IPS-20b (cell line): ENCODE measurements at regions not wholly inside any gene's neighbourhood (a gene's known extent, or its start where the extent isn't known, plus 50 kb on each side); places are given as distances from the start of the nearest gene placed in this dataset.

Experiments
- H3K27ac ChIP-seq: one replicate; pipeline ENCODE4 v1.5.1; 2013; ENCODE audit warnings: low read length
- H3K27me3 ChIP-seq: 2 replicates; pipeline ENCODE4 v1.6.1; 2013; ENCODE audit warnings: mild to moderate bottlenecking, low read length, inconsistent platforms; ENCODE audit not compliant: insufficient read depth
- H3K36me3 ChIP-seq: 2 replicates; pipeline ENCODE4 v1.6.1; 2013; ENCODE audit warnings: low read depth, mild to moderate bottlenecking, inconsistent platforms, low read length, moderate library complexity; ENCODE audit not compliant: insufficient read depth
- H3K4me1 ChIP-seq: 2 replicates; pipeline ENCODE4 v1.6.1; 2013; ENCODE audit warnings: mild to moderate bottlenecking, control low read depth, inconsistent platforms, low read length, moderate library complexity; ENCODE audit not compliant: insufficient read depth
- H3K4me3 ChIP-seq: 2 replicates; pipeline ENCODE4 v1.5.1; 2013; ENCODE audit warnings: mild to moderate bottlenecking, low read length, inconsistent platforms
- H3K9ac ChIP-seq: 2 replicates; pipeline ENCODE4 v1.6.1; 2013; ENCODE audit warnings: low read depth, mild to moderate bottlenecking, inconsistent platforms, low read length, moderate library complexity
- H3K9me3 ChIP-seq: 2 replicates; pipeline ENCODE4 v1.6.1; 2013; ENCODE audit warnings: mild to moderate bottlenecking, low read depth, low read length, inconsistent platforms; ENCODE audit not compliant: insufficient read depth

- H3K36me3 ChIP-seq: no peaks in the 10 kb centered on the region
- 0 out of 2 replicates have a peak, but pooled peaks cover 4% of the 10 kb centered on the region for H3K4me1 ChIP-seq
- H3K9ac ChIP-seq: no peak overlapping the region
- no peak overlapping the region for H3K4me3 ChIP-seq
- no peaks in the 10 kb centered on the region for H3K9me3 ChIP-seq
- no peak overlapping the region for H3K27ac ChIP-seq
- H3K27me3 ChIP-seq: no peaks in the 10 kb centered on the region
Measured at GRCh38 chr3:176595307-176595706, 602.0 kb downstream of the TBL1XR1 start.

- H3K27ac ChIP-seq: no peak overlapping the region
- H3K9me3 ChIP-seq: no peaks in the 10 kb centered on the region
- no peak overlapping the region for H3K9ac ChIP-seq
- H3K27me3 ChIP-seq: no peaks in the 10 kb centered on the region
- H3K4me1 ChIP-seq: 0 out of 2 replicates have a peak, but pooled peaks cover 4% of the 10 kb centered on the region
- H3K36me3 ChIP-seq: no peaks in the 10 kb centered on the region
- no peak overlapping the region for H3K4me3 ChIP-seq
Measured at GRCh38 chr3:176590722-176591121, 606.6 kb downstream of the TBL1XR1 start.

GRCh38 chr3:176587089-176587488, 610.2 kb downstream of the TBL1XR1 start:
- Histone ChIP-seq H3K27ac (no peak overlapping the region), H3K4me1 (no peaks in the 10 kb centered on the region), H3K27me3 (no peaks in the 10 kb centered on the region), H3K4me3 (no peak overlapping the region), H3K9ac (no peak overlapping the region), H3K9me3 (no peaks in the 10 kb centered on the region), H3K36me3 (no peaks in the 10 kb centered on the region)

GRCh38 chr3:176584413-176585176, 612.7 kb downstream of the TBL1XR1 start:
- no peaks in the 10 kb centered on the region for H3K27me3 ChIP-seq
- no peak overlapping the region for H3K4me3 ChIP-seq
- no peaks in the 10 kb centered on the region for H3K4me1 ChIP-seq
- H3K36me3 ChIP-seq: no peaks in the 10 kb centered on the region
- no peak overlapping the region for H3K27ac ChIP-seq
- H3K9me3 ChIP-seq: no peaks in the 10 kb centered on the region
- H3K9ac ChIP-seq: no peak overlapping the region

GRCh38 chr3:176583956-176584355, 613.3 kb downstream of the TBL1XR1 start:
- no peak overlapping the region for H3K4me3 ChIP-seq
- no peaks in the 10 kb centered on the region for H3K36me3 ChIP-seq
- no peak overlapping the region for H3K27ac ChIP-seq
- no peaks in the 10 kb centered on the region for H3K27me3 ChIP-seq
- H3K4me1 ChIP-seq: no peaks in the 10 kb centered on the region
- no peaks in the 10 kb centered on the region for H3K9me3 ChIP-seq
- no peak overlapping the region for H3K9ac ChIP-seq

- Histone ChIP-seq H3K4me1 (peaks cover 9% of the 10 kb centered on the region; the same call in 1 of the 2 replicates), H3K9me3 (no peaks in the 10 kb centered on the region), H3K4me3 (no peak overlapping the region), H3K9ac (no peak overlapping the region), H3K27me3 (no peaks in the 10 kb centered on the region), H3K27ac (no peak overlapping the region), H3K36me3 (no peaks in the 10 kb centered on the region)
Measured at GRCh38 chr3:176581589-176581988, 615.7 kb downstream of the TBL1XR1 start.

- Histone ChIP-seq H3K27ac (no peak overlapping the region), H3K9ac (no peak overlapping the region), H3K4me3 (no peak overlapping the region), H3K4me1 (peaks cover 9% of the 10 kb centered on the region; the same call in 1 of the 2 replicates), H3K36me3 (no peaks in the 10 kb centered on the region), H3K27me3 (no peaks in the 10 kb centered on the region), H3K9me3 (no peaks in the 10 kb centered on the region)
Measured at GRCh38 chr3:176579711-176580185, 617.5 kb downstream of the TBL1XR1 start.

- Histone ChIP-seq H3K9ac (no peak overlapping the region), H3K27me3 (no peaks in the 10 kb centered on the region), H3K36me3 (no peaks in the 10 kb centered on the region), H3K9me3 (no peaks in the 10 kb centered on the region), H3K27ac (no peak overlapping the region), H3K4me3 (no peak overlapping the region), H3K4me1 (peaks cover 9% of the 10 kb centered on the region; the same call in 1 of the 2 replicates)
Measured at GRCh38 chr3:176578316-176578715, 619.0 kb downstream of the TBL1XR1 start.

- Histone ChIP-seq H3K9ac (no peak overlapping the region), H3K27me3 (no peaks in the 10 kb centered on the region), H3K9me3 (no peaks in the 10 kb centered on the region), H3K4me1 (peaks cover 9% of the 10 kb centered on the region; the same call in 1 of the 2 replicates), H3K4me3 (no peak overlapping the region), H3K36me3 (no peaks in the 10 kb centered on the region), H3K27ac (no peak overlapping the region)
Measured at GRCh38 chr3:176577447-176577846, 619.8 kb downstream of the TBL1XR1 start.

GRCh38 chr3:176574786-176575185, 622.5 kb downstream of the TBL1XR1 start:
- H3K4me1 ChIP-seq: peaks cover 9% of the 10 kb centered on the region; the same call in 1 of the 2 replicates
- H3K9ac ChIP-seq: no peak overlapping the region
- no peak overlapping the region for H3K27ac ChIP-seq
- H3K9me3 ChIP-seq: no peaks in the 10 kb centered on the region
- H3K36me3 ChIP-seq: no peaks in the 10 kb centered on the region
- no peak overlapping the region for H3K4me3 ChIP-seq
- H3K27me3 ChIP-seq: no peaks in the 10 kb centered on the region

GRCh38 chr3:176571926-176572325, 625.4 kb downstream of the TBL1XR1 start:
- Histone ChIP-seq H3K9ac (no peak overlapping the region), H3K36me3 (no peaks in the 10 kb centered on the region), H3K4me1 (no peaks in the 10 kb centered on the region; the same call in 1 of the 2 replicates), H3K27ac (no peak overlapping the region), H3K4me3 (no peak overlapping the region), H3K9me3 (no peaks in the 10 kb centered on the region), H3K27me3 (no peaks in the 10 kb centered on the region)

- H3K4me3 ChIP-seq: no peak overlapping the region
- H3K36me3 ChIP-seq: no peaks in the 10 kb centered on the region
- no peaks in the 10 kb centered on the region; the same call in 1 of the 2 replicates for H3K4me1 ChIP-seq
- H3K9me3 ChIP-seq: no peaks in the 10 kb centered on the region
- no peak overlapping the region for H3K27ac ChIP-seq
- no peaks in the 10 kb centered on the region for H3K27me3 ChIP-seq
- H3K9ac ChIP-seq: no peak overlapping the region
Measured at GRCh38 chr3:176570992-176571391, 626.3 kb downstream of the TBL1XR1 start.
